GM23338 (cell line): ENCODE measurements at regions not wholly inside any gene's neighbourhood (a gene's known extent, or its start where the extent isn't known, plus 50 kb on each side); places are given as distances from the start of the nearest gene placed in this dataset.
"Not testable (repeated sequence)": the region's sequence is repeated elsewhere in the genome, so short reads cannot be mapped to it uniquely, and the experiment has no call there.

Source experiments
- ATAC-seq: fragments of 200-7000 bp; cut with Tn5 transposase; 3 replicates; pipeline ENCODE4 v1.9.1; 2020
- DNase-seq: peaks from one replicate; pipeline ENCODE4 v3.0.0-alpha.2; 2015; ENCODE audit warnings: low spot score
- H2AFZ ChIP-seq: fragments of 200-600 bp; sonication (generic); 2 replicates; pipeline ENCODE4 v1.8.0; 2016; ENCODE audit warnings: antibody characterized with exemption, mild to moderate bottlenecking, moderate library complexity
- H3F3A ChIP-seq: fragments of 200-600 bp; sonication (generic); replicated peaks from 2 replicates; pipeline ENCODE4 v1.8.0; 2017; ENCODE audit warnings: antibody characterized with exemption, mixed run types, low read depth
- H3K27ac ChIP-seq: fragments of 200-600 bp; sonication (generic); 2 replicates; pipeline ENCODE4 v1.6.1; 2016; ENCODE audit warnings: low read depth
- H3K27me3 ChIP-seq: fragments of 200-600 bp; sonication (generic); 2 replicates; pipeline ENCODE4 v1.8.0; 2016; ENCODE audit warnings: mild to moderate bottlenecking, mixed run types, moderate library complexity; ENCODE audit not compliant: insufficient read depth
- H3K36me3 ChIP-seq: fragments of 200-600 bp; sonication (generic); 2 replicates; pipeline ENCODE4 v1.8.0; 2016; ENCODE audit warnings: mild to moderate bottlenecking; ENCODE audit not compliant: insufficient read depth
- H3K4me1 ChIP-seq: fragments of 200-600 bp; sonication (generic); 2 replicates; pipeline ENCODE4 v1.8.0; 2016; ENCODE audit warnings: mild to moderate bottlenecking, moderate library complexity; ENCODE audit not compliant: insufficient read depth
- H3K4me2 ChIP-seq: fragments of 200-600 bp; sonication (generic); 2 replicates; pipeline ENCODE4 v1.7.1; 2017; ENCODE audit warnings: mixed run types
- H3K4me3 ChIP-seq: fragments of 200-600 bp; sonication (generic); 2 replicates; pipeline ENCODE4 v1.6.1; 2016; ENCODE audit warnings: mixed run types
- H3K79me2 ChIP-seq: fragments of 200-600 bp; sonication (generic); replicated peaks from 2 replicates; pipeline ENCODE4 v1.8.0; 2017; ENCODE audit warnings: mild to moderate bottlenecking; ENCODE audit not compliant: insufficient read depth
- H3K9me2 ChIP-seq: fragments of 200-600 bp; sonication (generic); 2 replicates; pipeline ENCODE4 v1.8.0; 2017; ENCODE audit not compliant: insufficient read depth
- H4K20me1 ChIP-seq: fragments of 200-600 bp; sonication (generic); replicated peaks from 2 replicates; pipeline ENCODE4 v1.8.0; 2017; ENCODE audit warnings: mild to moderate bottlenecking; ENCODE audit not compliant: insufficient read depth
- H3K27ac Mint-ChIP-seq: 2 replicates; pipeline ENCODE4 v1.8.0; 2020; ENCODE audit warnings: inconsistent platforms, mild to moderate bottlenecking, moderate library complexity, mixed read lengths
- H3K27me3 Mint-ChIP-seq: 3 replicates; pipeline ENCODE4 v1.8.0; 2022; ENCODE audit warnings: low read depth, mild to moderate bottlenecking, moderate library complexity, mixed read lengths, inconsistent platforms; ENCODE audit not compliant: insufficient read depth, poor library complexity
- H3K36me3 Mint-ChIP-seq: 3 replicates; pipeline ENCODE4 v1.8.0; 2021; ENCODE audit warnings: low read depth, mild to moderate bottlenecking, inconsistent platforms, moderate library complexity, mixed read lengths
- H3K4me1 Mint-ChIP-seq: 3 replicates; pipeline ENCODE4 v1.8.0; 2020; ENCODE audit warnings: mild to moderate bottlenecking, inconsistent platforms, mixed read lengths
- H3K4me3 Mint-ChIP-seq: 3 replicates; pipeline ENCODE4 v1.8.0; 2021; ENCODE audit warnings: moderate library complexity, mild to moderate bottlenecking, inconsistent platforms, mixed read lengths
- H3K9me3 Mint-ChIP-seq: 3 replicates; pipeline ENCODE4 v1.8.0; 2020; ENCODE audit warnings: moderate library complexity, mild to moderate bottlenecking, inconsistent platforms, mixed read lengths

DNA sequence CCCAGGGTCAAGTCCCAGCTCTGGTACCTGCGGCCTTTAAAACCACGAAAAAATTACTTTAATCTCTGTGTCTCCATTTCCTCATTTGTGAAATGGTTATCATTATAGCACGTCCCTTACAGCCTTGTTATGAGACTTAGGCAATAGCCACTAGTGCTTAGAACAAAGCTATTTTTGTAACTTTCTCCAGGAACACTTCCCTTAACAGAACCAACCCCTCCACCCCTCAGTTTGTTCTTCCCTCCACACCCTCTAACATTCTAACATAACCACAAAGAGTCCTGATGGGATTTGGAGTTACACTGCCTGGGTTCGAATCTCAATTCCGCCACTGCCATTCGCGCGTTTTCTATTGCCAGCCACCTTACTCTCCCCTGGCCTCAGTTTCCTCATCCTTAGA lies 2777.4 kb upstream of the TPTE start:
- H3K27me3 ChIP-seq, ATAC-seq, H3K27ac Mint-ChIP-seq: not testable (repeated sequence)

DNA sequence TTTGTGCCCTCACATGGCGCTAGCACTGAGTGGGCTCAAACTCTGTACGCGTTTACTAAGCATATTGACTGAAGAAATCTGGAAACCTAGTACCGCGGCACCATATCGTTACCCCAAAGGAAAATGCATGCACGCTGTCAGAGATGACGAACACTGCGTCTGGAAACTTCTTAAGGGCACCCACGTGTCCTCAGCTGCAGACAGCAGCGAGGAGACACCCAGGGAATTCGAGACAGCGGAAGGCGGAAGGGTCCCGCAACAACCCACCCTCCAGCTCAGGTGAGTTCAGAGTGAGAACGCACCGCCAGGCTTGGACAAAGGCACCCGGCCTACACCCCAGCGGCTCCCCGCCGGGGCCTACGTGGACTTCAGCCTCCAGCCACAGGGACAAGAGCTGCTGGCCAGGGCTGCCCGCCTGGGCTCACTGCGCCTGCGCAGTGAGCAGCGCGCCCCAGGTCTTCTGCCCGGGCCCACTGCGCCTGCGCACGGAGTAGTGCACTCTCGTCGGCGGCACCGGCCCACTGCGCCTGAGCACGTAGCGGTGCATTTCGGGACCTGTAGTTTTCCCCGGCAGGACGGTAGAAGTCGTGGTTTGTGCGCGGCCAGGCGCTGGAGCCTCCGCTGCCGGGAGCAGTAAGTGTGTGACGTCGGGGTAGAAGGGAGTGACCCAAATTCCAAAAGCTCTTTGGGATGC lies 2776.8 kb upstream of the TPTE start:
- H3K36me3 Mint-ChIP-seq, H3F3A ChIP-seq, H3K9me2 ChIP-seq, H3K27ac ChIP-seq, H3K27me3 Mint-ChIP-seq, H3K4me3 ChIP-seq, H3K27ac Mint-ChIP-seq, H3K4me3 Mint-ChIP-seq, DNase-seq, H4K20me1 ChIP-seq, H3K4me1 Mint-ChIP-seq, H2AFZ ChIP-seq, H3K4me1 ChIP-seq, H3K27me3 ChIP-seq, H3K9me3 Mint-ChIP-seq, H3K79me2 ChIP-seq, H3K36me3 ChIP-seq, H3K4me2 ChIP-seq: not testable (repeated sequence)
- ATAC-seq: peak; percentile 99

More for the DNA sequence above, 2777.4 kb upstream of the TPTE start:
- not testable (repeated sequence) for H3K36me3 Mint-ChIP-seq, H3K79me2 ChIP-seq, H3K27ac ChIP-seq, H3K9me3 Mint-ChIP-seq, DNase-seq, H2AFZ ChIP-seq, H3K4me3 Mint-ChIP-seq, H3K4me1 ChIP-seq, H3K4me2 ChIP-seq, H3K36me3 ChIP-seq, H3K27me3 Mint-ChIP-seq, H3K9me2 ChIP-seq, H3F3A ChIP-seq, H3K4me1 Mint-ChIP-seq, H4K20me1 ChIP-seq, H3K4me3 ChIP-seq

DNA sequence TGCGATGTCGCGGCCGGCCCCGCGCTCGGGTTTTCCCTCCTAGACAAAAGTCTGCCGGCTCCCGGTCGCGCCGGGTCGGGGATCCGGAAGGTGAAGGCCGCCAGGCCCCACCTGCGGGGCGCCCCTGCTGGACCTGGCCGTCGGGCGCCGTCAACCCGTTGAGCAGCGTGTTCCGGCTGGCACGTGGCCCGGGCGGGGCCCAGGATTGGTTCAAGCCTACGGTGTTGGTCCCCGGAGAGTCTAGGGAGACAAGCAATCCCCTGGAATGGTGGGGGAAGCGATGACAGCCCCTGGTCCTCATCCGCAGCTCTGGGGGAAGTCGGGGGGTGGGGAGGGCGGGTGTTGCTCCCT lies 2776.3 kb upstream of the TPTE start:
- H3K27me3 Mint-ChIP-seq, H3K4me2 ChIP-seq, H3K36me3 Mint-ChIP-seq, H3K79me2 ChIP-seq, H3K27ac ChIP-seq, H3K27ac Mint-ChIP-seq, H3F3A ChIP-seq, H4K20me1 ChIP-seq, H3K4me3 ChIP-seq, H3K9me3 Mint-ChIP-seq, H3K36me3 ChIP-seq, DNase-seq, H2AFZ ChIP-seq, H3K4me1 ChIP-seq, H3K9me2 ChIP-seq, H3K27me3 ChIP-seq, H3K4me3 Mint-ChIP-seq, H3K4me1 Mint-ChIP-seq: not testable (repeated sequence)
- peak; percentile 90 for ATAC-seq

GRCh38 chr21:7747964-7748363 lies 2773.4 kb upstream of the TPTE start:
- H3K36me3 ChIP-seq, H3K4me2 ChIP-seq, H3K27me3 ChIP-seq, H3K79me2 ChIP-seq, H4K20me1 ChIP-seq, H3K4me1 Mint-ChIP-seq, H3F3A ChIP-seq, H3K9me3 Mint-ChIP-seq, ATAC-seq, H3K4me1 ChIP-seq, DNase-seq, H3K27me3 Mint-ChIP-seq, H3K36me3 Mint-ChIP-seq, H3K4me3 ChIP-seq, H3K27ac ChIP-seq, H2AFZ ChIP-seq, H3K4me3 Mint-ChIP-seq, H3K27ac Mint-ChIP-seq, H3K9me2 ChIP-seq: not testable (repeated sequence)

DNA sequence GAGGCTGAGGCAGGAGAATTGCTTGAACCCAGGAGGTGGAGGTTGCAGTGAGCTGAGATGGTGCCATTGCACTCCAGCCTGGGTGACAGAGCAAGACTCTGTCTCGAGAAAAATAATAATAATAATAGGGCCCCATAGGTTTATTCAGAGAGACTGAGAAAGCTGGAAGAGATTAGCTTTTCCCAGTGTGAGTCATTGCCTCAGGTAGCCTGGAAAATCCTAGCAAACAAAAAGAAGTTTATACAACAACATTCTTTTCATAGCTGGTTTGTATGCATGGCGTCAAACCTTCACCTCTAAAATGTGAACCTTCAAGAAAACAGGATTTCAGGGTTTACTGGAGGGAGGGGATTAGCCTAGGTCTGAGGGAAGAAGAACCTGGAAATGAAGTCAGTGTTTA lies 2768.8 kb upstream of the TPTE start:
- H3K27me3 ChIP-seq, H4K20me1 ChIP-seq, H3K27ac Mint-ChIP-seq, H3K9me2 ChIP-seq, H3K27ac ChIP-seq, H3K27me3 Mint-ChIP-seq, H3K79me2 ChIP-seq, DNase-seq, H3K4me2 ChIP-seq, H3K4me1 ChIP-seq, H3K36me3 ChIP-seq, H3F3A ChIP-seq, H2AFZ ChIP-seq, H3K4me3 Mint-ChIP-seq, H3K4me1 Mint-ChIP-seq, H3K36me3 Mint-ChIP-seq, H3K9me3 Mint-ChIP-seq, H3K4me3 ChIP-seq: not testable (repeated sequence)
- ATAC-seq: peak; percentile 43

GRCh38 chr21:7753380-7753877 lies 2768.0 kb upstream of the TPTE start:
- H3K79me2 ChIP-seq, H3K4me3 ChIP-seq, H3K36me3 Mint-ChIP-seq, H3K4me1 ChIP-seq, H3K27me3 Mint-ChIP-seq, H3F3A ChIP-seq, H2AFZ ChIP-seq, H3K36me3 ChIP-seq, H3K27me3 ChIP-seq, H3K4me3 Mint-ChIP-seq, H3K4me2 ChIP-seq, H4K20me1 ChIP-seq, H3K27ac ChIP-seq, DNase-seq, H3K9me3 Mint-ChIP-seq, H3K4me1 Mint-ChIP-seq, H3K27ac Mint-ChIP-seq, H3K9me2 ChIP-seq: not testable (repeated sequence)
- peak; percentile 89 for ATAC-seq

- not testable (repeated sequence) for H3K4me3 Mint-ChIP-seq, H3F3A ChIP-seq, H3K36me3 Mint-ChIP-seq, ATAC-seq, H3K4me2 ChIP-seq, H2AFZ ChIP-seq, H3K4me1 Mint-ChIP-seq, H3K27ac ChIP-seq, H3K4me3 ChIP-seq, DNase-seq, H3K9me2 ChIP-seq, H3K4me1 ChIP-seq, H4K20me1 ChIP-seq, H3K79me2 ChIP-seq, H3K27ac Mint-ChIP-seq, H3K36me3 ChIP-seq, H3K27me3 Mint-ChIP-seq, H3K27me3 ChIP-seq, H3K9me3 Mint-ChIP-seq
These were observed 2751.4 kb upstream of the TPTE start for GRCh38 chr21:7769985-7770384.
